Muscle layer of duodenum (tissue), 2 donors: ENCODE measurements at regions not wholly inside any gene's neighbourhood (a gene's known extent, or its start where the extent isn't known, plus 50 kb on each side); places are given as distances from the start of the nearest gene placed in this dataset.
"Not testable (repeated sequence)": the region's sequence is repeated elsewhere in the genome, so short reads cannot be mapped to it uniquely, and the experiment has no call there.

Experiments
- H3K27ac ChIP-seq: one replicate; pipeline ENCODE4 v1.7.0; 2013; ENCODE audit warnings: mild to moderate bottlenecking, low read length
- H3K27me3 ChIP-seq: one replicate; pipeline ENCODE4 v1.7.0; 2013; ENCODE audit warnings: low read depth, mild to moderate bottlenecking, control low read depth, low read length
- H3K36me3 ChIP-seq, 2 donors: one replicate each; pipeline ENCODE4 v1.7.0; 2013; ENCODE audit warnings: low read length in 2 of 2, control low read depth in 1 of 2, mild to moderate bottlenecking in 1 of 2; ENCODE audit not compliant: insufficient read depth in 2 of 2, control insufficient read depth in 1 of 2
- H3K4me1 ChIP-seq, 2 donors: one replicate each; pipeline ENCODE4 v1.7.0; 2013; ENCODE audit warnings: low read length in 2 of 2, mild to moderate bottlenecking in 2 of 2, control low read depth in 1 of 2, moderate library complexity in 1 of 2; ENCODE audit not compliant: insufficient read depth in 2 of 2, control insufficient read depth in 1 of 2
- H3K4me3 ChIP-seq, 2 donors: one replicate each; pipeline ENCODE4 v1.7.0; 2013; ENCODE audit warnings: low read length in 2 of 2, low read depth in 1 of 2, mild to moderate bottlenecking in 1 of 2
- H3K9me3 ChIP-seq, 2 donors: one replicate each; pipeline ENCODE4 v1.7.0; 2013; ENCODE audit warnings: low read length in 2 of 2, control low read depth in 1 of 2, mild to moderate bottlenecking in 1 of 2; ENCODE audit not compliant: control insufficient read depth in 1 of 2
- donor health status: healthy.

DNA sequence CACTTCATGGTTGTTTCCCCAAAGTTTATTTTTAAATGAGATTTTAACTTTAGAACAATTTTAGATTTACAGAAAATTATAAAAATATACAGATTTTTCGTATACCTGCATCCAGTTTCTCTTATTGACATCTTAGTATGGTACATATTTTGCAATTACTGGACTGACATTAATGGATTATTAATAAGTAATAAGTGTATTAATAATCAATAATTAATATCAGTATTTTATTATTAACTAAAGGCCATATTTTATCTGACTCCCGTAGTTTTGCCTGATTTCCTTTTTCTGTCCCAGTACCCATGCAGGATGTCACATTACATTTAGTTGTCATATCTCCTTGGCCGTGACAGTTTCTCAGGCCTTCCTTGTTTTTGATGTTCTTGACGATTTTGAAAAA is 307.0 kb downstream of the C6orf118 start:
- H3K27ac ChIP-seq = no peak overlapping the region
- no peaks in the 10 kb centered on the region for H3K9me3 ChIP-seq
- H3K4me1 ChIP-seq = no peaks in the 10 kb centered on the region
- no peaks in the 10 kb centered on the region for H3K27me3 ChIP-seq
- no peak overlapping the region for H3K4me3 ChIP-seq
- no peaks in the 10 kb centered on the region for H3K36me3 ChIP-seq

DNA sequence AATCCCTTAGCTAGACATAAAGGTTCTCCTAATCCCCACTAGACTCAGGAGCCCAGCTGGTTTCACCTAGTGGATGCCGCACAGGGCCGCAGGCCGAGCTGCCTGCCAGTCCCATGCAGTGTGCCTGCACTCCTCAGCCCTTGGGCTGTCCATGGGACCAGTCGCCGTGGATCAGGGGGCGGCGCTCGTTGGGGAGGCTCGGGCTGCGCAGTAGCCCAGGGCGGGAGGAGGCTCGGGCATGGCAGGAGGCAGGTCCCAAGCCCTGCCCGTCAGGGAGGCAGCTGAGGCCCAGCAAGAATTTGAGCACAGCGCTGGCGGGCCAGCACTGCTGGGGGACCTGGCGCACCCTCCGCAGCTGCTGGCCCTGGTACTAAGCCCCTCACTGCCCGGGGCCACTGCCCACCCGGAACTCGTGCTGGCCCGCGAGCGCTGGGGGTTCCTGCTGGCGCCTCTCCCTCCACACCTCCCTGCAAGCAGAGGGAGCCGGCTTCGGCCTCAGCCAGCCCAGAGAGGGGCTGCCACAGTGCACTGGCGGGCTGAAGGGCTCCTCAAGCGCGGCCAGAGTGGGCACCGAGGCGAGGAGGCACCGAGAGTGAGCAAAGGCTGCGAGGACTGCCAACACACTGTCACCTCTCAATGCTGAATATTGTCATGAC is 307.8 kb downstream of the C6orf118 start:
- no peaks in the 10 kb centered on the region for H3K9me3 ChIP-seq
- H3K36me3 ChIP-seq = no peaks in the 10 kb centered on the region
- H3K27ac ChIP-seq = no peak overlapping the region
- no peak overlapping the region for H3K4me3 ChIP-seq
- no peaks in the 10 kb centered on the region for H3K27me3 ChIP-seq
- no peaks in the 10 kb centered on the region for H3K4me1 ChIP-seq

DNA sequence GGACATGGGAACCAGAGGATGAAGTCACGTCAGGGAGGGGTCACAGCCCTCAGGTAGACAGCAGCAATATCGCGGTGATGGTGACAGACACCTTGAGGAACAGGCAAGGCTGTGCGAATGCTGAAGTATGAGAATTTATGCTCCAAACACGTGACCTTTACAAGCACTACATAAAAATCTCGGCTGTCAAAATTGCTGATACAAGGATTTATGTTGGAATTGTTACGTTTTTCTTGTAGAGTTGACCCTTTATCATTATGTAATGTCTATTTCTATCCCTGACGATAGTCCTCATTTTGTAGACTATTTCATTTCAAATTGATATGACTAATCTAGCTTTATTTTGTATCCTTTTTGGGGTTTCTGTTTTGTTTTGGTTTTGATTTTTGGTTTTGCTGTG is 311.1 kb downstream of the C6orf118 start:
- Histone ChIP-seq H3K4me1 (no peaks in the 10 kb centered on the region), H3K4me3 (no peak overlapping the region), H3K9me3 (no peaks in the 10 kb centered on the region), H3K27ac (no peak overlapping the region), H3K27me3 (no peaks in the 10 kb centered on the region), H3K36me3 (no peaks in the 10 kb centered on the region)

DNA sequence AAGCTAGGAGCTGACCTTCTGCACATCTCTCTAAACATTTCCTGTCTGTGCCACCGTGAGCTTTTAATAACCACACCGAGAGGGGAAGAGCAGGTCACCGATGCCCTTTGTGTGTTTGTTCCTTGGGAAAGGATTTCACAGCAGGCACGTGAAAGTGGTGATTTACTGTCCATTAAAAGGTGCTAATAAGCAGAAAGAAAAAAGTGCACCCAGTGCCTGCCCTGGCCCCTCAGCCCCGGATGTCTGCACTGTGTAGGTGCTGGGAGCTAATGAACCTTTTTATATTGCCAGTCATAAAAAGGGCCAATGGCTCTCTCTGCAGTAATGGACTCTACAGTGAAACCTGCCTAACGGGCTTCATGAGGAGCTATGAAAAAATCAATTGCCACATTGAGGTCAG is 312.6 kb downstream of the C6orf118 start:
- H3K27ac ChIP-seq = no peak overlapping the region
- no peak overlapping the region for H3K4me3 ChIP-seq
- H3K9me3 ChIP-seq = no peaks in the 10 kb centered on the region
- H3K36me3 ChIP-seq = no peaks in the 10 kb centered on the region
- no peaks in the 10 kb centered on the region for H3K4me1 ChIP-seq
- no peaks in the 10 kb centered on the region for H3K27me3 ChIP-seq

DNA sequence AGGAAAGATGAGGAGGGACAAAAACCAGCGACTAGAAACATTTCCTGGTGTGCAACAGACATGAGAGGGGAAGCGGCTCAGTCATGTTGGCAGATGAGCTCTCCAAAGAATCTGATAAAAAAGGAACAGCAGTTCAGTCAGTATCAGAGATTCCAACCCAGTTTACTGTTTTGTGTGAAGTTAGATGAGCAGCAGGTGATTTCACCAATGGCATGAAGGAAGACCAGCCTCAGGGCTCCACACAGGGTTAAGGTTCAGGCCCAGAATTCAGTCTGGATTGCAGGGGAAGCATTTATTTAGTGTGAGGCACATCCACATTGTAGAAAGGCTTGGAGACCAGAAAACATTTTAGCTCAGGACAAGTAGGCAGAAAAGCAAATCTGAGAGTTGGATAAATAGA is 317.8 kb downstream of the C6orf118 start:
- Histone ChIP-seq H3K36me3 (no peaks in the 10 kb centered on the region), H3K4me3 (no peak overlapping the region), H3K9me3 (no peaks in the 10 kb centered on the region), H3K27ac (no peak overlapping the region), H3K4me1 (no peaks in the 10 kb centered on the region), H3K27me3 (no peaks in the 10 kb centered on the region)

DNA sequence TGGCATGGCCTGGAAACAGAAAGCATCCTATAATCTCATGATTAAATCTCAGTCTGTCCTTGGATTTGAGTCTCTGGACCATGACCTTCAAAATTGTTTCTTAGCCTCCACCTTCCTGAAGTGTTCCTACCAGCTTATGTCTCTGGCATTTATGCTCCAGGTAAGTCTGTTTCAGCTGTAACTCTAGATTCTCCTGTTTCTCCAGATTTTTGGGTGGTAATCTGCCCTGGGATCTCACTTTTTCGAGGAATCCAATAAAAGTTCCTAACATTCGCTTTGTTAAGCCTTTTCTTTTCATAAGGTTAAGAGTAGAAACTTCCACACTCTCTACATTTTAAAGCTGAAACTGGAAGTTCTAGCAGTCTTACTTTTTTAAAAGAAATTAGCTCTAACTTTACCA is 318.5 kb downstream of the C6orf118 start:
- no peak overlapping the region for H3K27ac ChIP-seq
- no peaks in the 10 kb centered on the region for H3K4me1 ChIP-seq
- no peaks in the 10 kb centered on the region for H3K36me3 ChIP-seq
- no peaks in the 10 kb centered on the region for H3K27me3 ChIP-seq
- H3K4me3 ChIP-seq = no peak overlapping the region
- H3K9me3 ChIP-seq = no peaks in the 10 kb centered on the region

DNA sequence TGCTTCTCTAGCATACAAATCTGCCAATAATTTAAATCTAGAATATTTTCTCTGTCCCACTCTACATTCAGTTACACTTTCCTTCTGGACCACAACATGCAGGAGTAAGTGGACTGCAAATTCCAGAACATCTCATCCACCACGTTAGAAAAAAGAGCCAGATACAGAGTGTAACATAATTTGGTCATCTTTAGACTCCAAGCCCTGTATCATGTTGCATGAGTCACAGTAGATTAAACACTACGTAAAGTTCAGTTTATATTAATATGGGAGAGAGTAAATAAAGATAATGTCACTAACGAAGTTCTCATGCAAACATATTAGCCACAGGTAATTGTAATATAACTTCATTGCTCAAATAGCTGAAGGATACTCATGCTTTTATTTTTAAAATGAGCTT is 327.0 kb downstream of the C6orf118 start:
- no peaks in the 10 kb centered on the region for H3K9me3 ChIP-seq
- H3K4me3 ChIP-seq = no peak overlapping the region
- no peak overlapping the region for H3K27ac ChIP-seq
- no peaks in the 10 kb centered on the region for H3K36me3 ChIP-seq
- no peaks in the 10 kb centered on the region for H3K27me3 ChIP-seq
- H3K4me1 ChIP-seq = no peaks in the 10 kb centered on the region

DNA sequence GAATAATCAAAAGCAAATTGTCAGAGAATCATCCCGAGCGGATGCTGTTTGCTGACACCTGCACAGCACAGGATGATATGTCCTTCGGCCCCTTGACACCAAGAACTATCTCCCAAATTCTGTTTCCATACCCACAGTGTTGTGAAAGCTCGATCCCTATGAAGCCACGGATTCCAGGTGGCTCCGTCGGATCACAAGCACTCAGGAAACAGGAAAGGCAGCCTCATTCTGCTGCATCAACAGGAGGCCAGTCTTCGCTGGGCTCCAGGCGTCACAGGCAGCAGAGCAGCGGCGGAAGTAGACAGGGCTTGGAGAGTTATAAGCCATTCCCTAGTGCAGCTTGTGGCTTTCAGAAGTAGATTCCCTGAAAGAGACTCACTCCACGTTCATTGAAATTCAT is 342.3 kb downstream of the C6orf118 start:
- H3K27ac ChIP-seq = no peak overlapping the region
- H3K36me3 ChIP-seq = no peaks in the 10 kb centered on the region
- H3K9me3 ChIP-seq = peaks cover 0 to 2% of the 10 kb centered on the region in 2 donors
- H3K4me3 ChIP-seq = no peak overlapping the region
- no peaks in the 10 kb centered on the region for H3K27me3 ChIP-seq
- H3K4me1 ChIP-seq = no peaks in the 10 kb centered on the region

DNA sequence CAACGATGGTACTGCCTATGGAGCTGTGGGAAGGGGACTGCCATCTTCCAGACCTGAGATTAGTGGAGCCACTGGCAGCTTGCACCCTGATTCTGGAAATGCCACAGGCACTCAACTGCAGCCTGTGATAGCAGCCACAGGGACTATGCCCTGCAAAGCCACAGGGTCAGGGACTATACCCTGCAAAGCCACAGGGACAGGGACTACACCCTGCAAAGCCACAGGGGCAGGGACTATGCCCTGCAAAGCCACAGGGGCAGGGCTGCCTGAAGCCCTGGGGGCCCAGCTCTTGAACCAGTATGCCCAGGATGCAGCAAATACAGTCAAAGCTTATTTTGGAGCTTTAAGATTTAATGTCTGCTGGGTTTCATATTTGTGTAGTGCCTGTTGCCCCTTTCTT is 346.6 kb downstream of the C6orf118 start:
- H3K4me1 ChIP-seq = no peaks in the 10 kb centered on the region
- H3K4me3 ChIP-seq = no peak overlapping the region
- H3K36me3 ChIP-seq = no peaks in the 10 kb centered on the region
- H3K27ac ChIP-seq = no peak overlapping the region
- H3K9me3 ChIP-seq = peaks cover 0 to 5% of the 10 kb centered on the region in 2 donors
- H3K27me3 ChIP-seq = no peaks in the 10 kb centered on the region

DNA sequence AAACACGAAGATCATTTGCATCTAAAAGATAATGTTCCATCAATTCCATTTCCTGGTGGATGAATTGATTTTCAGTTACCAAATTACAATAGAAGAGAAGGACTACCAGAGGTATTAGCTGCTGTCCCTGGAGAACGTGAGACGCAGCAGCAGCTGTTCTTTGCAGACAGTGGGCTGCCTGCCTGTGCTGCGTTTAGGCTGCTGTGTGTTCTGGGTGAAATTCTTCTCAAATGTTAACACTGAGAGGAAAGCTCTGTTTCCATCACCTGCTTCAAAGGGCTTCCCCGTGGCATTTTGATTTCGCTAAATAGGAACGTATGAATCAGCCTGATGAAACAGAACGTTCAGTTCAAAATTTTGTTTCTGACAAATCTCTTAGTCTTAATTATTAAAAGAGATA is 362.2 kb downstream of the C6orf118 start:
- Histone ChIP-seq H3K27me3 (no peaks in the 10 kb centered on the region), H3K4me1 (no peaks in the 10 kb centered on the region), H3K27ac (no peak overlapping the region), H3K36me3 (no peaks in the 10 kb centered on the region), H3K9me3 (no peaks in the 10 kb centered on the region), H3K4me3 (no peak overlapping the region)

DNA sequence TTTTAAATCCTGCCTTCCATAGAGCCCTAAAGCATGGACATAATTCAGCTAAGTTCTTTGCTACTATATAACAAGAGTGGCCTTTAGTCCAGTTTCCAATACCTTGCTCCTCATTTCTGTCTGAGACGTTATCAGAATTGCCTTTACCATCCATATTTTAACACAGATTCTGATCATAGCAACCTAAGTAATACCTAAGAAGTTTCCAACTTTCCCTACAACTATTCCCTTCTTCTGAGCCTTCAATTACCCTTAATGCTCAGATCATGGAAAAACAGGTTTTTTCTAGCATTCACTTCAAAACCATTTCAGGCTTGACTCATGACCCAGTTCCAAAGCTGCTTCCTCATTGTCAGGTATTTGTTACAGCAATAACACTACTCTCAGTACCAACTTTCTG is 367.1 kb downstream of the C6orf118 start:
- Histone ChIP-seq H3K4me1 (no peaks in the 10 kb centered on the region), H3K27me3 (no peaks in the 10 kb centered on the region), H3K36me3 (no peaks in the 10 kb centered on the region), H3K4me3 (no peak overlapping the region), H3K9me3 (peaks cover 0 to 5% of the 10 kb centered on the region in 2 donors), H3K27ac (no peak overlapping the region)

DNA sequence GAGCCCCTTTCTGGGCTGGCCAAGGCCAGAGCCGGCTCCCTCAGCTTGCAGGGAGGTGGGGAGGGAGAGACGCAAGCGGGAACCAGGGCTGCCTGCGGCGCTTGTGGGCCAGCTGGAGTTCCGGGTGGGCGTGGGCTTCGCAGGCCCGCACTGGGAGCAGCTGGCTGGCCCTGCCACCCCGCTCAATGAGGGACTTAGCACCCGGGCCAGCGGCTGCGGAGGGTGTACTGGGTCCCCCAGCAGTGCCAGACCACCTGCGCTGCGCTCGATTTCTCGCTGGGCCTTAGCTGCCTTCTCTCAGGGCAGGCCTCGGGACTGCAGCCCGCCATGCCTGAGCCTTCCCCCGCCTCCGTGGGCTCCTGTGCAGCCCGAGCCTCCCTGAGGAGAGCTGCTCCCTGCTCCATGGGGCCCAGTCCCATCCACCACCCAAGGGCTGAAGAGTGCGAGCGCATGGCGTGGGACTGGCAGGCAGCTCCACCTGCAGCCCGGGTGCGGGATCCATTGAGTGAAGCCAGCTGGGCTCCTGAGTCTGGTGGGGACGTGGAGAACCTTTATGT is 376.1 kb downstream of the C6orf118 start:
- not testable (repeated sequence) for H3K4me3 ChIP-seq, H3K27me3 ChIP-seq, H3K9me3 ChIP-seq, H3K27ac ChIP-seq, H3K36me3 ChIP-seq, H3K4me1 ChIP-seq
